GM21423 (cell line): ENCODE measurements at regions not wholly inside any gene's neighbourhood (a gene's known extent, or its start where the extent isn't known, plus 50 kb on each side); places are given as distances from the start of the nearest gene placed in this dataset.
A peak's percentile ranks its signal among the peaks of the same experiment; 100 is the strongest.

Experiments
- ATAC-seq: cut with Tn5 transposase; IDR thresholded peaks from one replicate; pipeline ENCODE4 v1.9.1; 2021; ENCODE audit warnings: mild to moderate bottlenecking, moderate library complexity; ENCODE audit not compliant: unreplicated experiment

DNA sequence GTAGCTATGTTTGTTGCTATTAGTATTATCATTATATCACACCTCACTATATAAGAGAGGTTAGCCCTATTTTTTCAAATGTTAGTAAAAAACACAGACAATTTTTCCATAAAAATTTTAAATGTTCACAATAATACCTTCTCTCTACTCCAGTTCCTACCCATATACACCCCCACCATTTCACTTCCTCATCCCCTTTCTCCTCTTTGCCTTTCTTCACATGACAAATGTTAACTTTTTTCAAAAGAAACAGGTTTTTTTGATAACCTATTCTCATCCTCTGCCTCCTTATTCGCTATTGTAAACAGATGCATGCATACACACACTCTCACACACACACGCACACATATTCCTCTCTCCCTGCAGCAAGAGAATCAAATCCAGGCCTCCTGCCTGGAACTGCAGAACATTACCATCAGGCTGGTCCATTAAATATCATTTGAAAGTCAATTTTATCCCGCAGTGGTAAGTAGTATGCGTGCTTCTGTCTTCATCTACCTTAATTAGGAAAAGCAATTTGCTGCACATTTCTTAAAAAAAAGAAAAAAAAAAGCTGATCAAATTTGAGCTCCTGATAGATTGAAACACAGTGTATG is 55.5 kb downstream of the MID1IP1 start:
- ATAC-seq, result no peak

DNA sequence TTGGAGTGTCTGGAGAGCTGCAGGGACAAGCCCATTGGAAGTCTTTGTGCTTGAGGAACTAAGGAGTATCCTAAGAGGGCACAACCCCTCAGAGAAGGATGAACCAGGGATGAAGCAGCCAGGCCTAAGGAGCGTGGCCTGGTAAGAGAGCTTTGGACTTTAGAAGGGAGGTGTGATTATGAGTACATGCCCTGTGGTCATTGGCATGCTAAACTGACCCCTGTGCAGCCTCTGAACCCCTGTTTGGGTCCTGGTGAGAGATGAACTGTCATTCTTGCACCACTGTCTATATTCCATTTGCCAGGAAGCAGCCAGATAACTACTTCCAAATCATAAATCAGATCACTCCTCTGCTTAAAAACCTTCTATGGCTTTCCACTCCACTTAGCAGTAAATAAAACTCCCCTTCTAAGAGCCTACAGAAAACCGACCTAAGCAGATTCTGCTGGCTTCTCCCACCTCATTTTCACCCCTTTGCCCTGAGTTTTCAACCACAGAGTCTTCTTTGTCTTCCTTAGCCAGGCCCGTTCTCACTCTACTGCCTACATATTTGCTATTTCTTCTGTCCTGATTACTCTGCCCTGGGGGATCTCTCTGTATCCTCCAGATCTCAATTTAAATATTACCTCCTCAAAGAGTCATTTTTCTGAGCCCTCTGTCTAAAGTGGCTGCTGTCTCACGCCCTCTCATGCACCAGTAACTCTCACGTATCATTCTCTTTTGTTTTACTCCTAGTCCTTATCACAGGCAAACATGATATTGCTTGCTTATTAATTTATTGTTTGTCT is 56.7 kb downstream of the MID1IP1 start:
- no peak for ATAC-seq

DNA sequence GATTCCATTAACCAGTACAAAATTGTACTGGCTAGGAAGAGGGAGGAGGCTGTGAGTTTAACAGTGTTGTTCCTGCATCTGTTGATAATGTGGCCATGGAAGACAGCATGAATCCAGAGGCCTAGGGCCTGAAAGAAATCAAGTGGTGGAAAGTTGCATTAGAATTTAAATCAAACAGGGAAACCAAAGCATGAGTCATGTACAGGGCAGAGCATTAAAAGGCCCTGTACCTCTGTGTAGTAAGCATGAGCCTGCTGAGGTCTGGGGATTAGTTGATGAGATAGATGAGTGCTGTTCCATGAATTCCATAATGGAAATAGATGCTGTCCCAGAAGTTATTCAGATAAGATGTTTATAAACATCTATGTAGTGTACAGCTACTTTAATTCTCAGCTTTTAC is 58.3 kb downstream of the MID1IP1 start:
- no peak for ATAC-seq

DNA sequence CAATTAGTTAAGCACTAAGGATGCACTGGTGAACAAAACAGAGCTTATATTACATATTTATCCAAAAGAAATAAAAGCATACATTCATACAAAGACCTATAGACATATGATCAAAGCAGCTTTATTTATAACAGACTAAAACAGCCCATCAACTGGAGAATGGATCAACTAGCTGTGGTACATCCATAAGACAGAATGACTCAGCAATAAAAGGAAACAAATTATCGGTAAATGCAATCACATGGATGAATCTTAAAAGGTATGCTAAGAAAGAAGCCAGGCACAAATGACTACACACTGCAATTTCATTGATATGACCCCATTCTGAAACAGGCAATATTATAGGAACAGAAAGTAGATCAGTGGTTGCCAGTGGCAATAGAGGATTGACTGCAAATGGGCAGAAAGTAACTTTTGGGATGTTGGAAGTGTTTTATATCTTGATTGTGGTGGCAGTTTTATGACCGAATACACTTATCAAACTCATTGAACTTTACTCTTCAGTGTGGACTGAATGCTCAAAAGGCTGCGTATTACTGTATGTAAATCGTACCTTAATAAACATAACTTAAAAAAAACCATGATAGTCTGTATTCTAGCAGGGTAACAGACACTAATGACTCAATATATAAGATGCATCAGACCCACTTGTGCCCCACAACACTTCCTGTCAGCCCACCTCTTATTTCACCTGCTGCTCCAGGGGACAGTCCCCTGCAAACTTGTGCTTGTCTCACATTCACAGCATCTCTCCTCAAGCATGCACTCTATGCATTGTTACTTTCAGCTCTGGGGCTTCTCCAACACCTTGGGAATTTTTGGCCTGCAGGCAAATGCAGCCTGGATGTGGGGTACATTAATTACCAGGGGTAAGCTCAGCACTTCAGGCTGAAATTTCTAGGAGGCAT is 59.1 kb downstream of the MID1IP1 start:
- no peak for ATAC-seq

DNA sequence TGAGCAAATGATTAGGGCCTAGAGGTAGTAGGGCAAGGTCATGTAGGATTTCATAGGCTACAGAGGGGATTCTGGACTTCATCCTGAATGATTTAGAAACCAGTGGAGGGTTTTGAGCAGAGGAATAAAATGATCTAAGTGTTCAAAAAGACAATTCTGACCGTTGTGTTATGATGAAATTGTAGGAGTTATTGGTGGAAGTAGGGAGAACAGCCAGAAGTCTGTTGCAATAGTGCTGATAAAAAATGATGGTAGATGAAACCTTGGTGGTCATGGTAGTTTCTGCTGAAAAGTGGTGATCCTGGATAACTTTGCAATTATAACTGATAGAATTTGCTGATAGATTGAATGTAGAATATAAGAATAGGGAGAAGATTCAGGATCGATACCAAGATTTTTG is 60.2 kb downstream of the MID1IP1 start:
- ATAC-seq, result no peak

DNA sequence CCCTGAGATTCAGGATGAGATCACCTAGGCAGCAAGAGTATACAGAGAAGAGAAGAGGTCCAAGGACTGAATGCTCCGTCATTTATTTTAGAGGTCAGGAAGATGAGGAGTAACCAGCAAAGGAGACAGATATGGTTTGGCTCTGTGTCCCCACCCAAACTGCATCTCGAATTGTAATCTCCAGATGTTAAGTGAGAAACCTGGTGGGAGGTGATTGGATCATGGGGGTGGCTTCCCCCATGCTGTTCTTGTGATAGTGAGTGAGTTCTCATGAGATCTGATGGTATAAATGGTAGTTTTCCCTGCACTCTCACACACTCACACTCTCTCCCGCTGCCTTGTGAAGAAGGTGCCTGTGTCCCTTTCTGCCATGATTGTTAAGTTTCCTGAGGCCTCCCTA is 60.8 kb downstream of the MID1IP1 start:
- ATAC-seq, result no peak

DNA sequence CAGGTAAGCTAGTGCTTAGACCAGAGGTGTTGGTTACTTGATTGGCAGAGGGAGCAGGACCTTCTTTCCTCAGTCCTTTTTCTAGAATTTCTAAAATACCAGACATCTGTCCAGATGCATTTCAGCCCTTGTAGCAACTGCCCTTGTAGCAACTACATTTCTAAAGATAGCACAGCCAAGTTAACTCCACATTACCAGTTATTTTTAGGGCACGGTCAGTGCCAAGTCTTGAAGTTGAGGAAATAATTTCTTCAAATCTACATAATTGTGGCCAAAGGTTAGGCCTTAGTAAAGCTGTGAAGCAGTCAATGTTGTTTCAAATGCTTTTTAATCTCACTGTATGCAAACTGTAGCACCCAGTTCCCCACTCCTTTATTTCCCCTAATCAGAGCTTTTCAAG is 62.9 kb downstream of the MID1IP1 start:
- no peak for ATAC-seq

DNA sequence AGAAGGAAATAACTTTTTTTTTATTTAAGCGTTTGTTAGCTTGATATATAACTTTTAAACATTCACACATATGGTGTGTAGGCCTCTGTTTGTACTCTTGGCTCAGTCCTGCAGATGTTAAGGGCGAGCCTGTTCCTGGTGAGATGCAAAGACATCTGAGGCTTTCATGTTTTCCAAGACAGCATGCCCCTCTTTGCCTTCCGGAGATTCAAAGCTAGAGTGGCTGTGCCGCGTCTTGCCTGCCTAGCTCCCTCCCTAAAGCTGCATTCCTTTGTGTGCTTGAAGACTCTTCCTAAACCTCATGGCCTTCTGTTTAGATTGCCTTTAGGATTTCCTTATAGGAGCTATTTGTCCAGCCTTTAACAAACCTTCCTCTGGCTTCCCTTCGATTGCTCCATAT is 67.1 kb downstream of the MID1IP1 start:
- no peak for ATAC-seq

DNA sequence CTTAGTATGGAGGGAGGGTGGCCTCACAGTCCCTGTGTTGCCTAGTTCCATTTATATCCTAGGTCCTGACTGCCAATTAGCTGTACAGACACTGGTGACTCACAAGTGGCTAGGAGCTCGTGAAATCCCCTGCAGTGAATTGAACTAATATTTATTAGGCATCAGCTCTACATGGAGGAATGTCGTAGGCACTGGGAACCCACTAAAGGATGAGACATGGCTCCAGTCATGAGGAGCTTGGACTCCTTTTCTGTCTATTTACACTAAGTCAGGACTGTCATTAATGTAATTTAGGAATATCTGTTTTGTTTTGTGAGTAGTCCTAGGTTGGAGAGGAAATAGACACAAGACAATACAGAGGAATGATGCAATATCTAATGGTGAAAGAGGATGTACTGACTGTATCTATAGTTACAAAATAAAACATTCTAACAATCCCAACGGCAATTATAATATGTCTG is 67.7 kb downstream of the MID1IP1 start:
- ATAC-seq, result no peak

DNA sequence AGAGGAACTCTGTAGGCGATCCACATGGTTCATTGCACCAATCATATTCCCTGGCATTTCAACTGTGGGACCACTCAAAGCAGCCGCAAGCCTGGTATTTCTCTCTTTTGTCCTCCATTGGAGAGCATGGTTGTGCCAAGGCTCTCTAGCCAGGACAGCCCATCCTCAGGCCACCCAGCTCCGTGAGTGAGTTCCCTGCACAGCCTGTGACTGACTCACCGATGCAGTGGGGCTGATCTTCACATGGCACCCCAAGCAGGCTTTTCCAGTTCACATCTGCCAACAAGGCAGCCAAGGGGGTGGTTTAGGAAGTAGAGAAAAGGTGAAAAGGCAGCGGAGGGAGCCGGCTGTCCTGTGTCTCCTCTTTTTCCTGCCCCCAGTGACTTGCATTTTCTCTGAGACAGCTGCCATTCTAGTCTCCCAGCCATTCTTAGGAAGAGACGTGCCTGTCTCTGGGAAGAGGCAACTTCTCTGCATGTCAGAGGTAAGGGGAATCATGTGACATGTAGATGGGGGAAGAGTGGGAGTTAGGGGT is 69.2 kb downstream of the MID1IP1 start:
- ATAC-seq, result no peak

DNA sequence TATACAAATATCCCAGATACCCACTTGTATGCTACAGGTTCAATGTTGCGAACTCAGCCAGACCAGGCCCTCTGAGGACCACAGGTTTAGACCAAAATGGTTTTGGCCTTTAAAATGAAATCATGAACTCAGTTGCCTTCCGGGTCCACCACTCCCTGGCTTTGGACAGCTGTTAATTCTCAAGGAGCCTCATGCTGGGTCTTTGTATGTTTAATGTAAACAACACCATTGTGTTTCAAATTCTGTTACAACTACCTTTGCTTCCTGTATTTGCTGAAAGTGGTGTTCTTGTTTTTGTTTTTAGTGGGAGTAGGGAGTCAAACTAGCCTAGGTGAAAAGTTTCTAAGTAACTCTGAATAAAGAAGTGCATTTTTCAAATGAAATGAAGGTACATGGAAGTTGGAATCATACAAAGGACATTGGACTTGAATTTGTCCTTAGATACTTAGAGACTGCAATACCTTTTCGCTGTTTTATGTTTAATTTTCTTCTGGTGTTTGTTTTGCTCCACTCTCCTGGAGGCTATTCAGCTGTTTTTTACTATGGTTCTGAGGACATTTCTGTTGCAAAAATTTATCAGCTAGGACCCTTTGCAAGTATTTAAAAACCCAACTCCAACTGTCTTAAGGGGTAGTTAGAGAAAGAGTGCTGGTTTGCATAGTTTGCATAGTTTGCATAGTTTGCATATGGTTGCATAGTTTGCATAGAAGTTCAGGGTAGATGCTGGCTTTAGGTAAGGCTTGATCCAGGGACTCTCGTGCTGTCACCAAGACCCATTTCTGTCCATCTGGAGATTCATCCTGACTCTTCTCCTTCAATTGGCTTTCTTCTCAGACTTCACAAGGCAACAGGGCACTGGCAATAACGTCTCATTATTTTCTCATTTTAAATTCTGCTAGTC is 70.1 kb downstream of the MID1IP1 start:
- no peak for ATAC-seq

DNA sequence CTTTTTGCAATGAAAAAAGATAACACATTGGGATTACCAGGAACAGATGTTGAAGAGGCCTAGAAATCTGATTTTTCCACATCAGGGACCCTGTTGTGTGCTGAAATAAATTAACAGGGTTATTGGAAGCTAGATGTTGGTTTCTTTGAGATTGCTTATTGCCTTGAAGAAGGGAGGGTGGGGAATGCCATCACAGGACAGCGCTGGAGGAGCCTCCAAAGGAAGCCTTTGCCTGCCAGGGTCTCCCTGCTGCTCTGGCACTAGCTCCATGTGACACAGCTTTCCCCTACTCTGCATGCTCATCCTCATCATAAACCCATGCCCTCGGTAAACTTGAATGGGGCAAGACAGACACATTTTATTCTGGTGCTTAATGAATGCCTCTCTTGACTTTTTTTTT is 76.1 kb downstream of the MID1IP1 start:
- ATAC-seq, result no peak

DNA sequence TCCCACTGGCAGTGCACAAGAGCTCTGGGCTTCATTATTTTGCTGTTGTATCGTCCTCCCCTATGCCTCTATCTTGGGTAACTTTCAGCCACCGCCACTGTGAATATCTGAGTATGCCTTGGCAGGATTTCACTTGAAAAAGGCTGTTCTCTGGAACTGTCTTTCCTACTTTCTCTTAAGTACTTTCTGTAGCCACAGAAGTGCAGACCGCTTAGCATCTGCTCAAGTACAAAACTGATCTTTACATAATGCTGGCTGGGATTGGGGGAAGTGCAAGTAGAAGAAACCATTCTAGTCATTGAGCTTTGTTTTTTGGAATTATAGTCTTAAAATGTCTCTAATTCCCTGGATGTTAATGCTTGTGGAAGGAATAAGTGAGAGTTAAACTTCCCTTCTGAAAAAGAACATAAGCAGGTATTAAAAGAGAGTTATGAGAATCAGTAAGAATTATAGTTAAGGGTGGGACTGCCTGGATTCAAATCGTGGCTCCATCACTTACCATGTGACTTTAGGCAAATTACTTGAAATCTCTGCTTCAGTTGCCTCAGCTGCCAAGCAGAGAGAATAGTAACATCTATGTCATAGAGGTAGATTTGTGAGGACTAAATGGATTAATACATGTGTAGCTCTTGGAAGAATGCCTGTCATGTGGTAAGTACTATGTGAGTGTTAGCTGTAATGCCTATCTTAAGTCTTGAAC is 77.5 kb downstream of the MID1IP1 start:
- no peak for ATAC-seq

DNA sequence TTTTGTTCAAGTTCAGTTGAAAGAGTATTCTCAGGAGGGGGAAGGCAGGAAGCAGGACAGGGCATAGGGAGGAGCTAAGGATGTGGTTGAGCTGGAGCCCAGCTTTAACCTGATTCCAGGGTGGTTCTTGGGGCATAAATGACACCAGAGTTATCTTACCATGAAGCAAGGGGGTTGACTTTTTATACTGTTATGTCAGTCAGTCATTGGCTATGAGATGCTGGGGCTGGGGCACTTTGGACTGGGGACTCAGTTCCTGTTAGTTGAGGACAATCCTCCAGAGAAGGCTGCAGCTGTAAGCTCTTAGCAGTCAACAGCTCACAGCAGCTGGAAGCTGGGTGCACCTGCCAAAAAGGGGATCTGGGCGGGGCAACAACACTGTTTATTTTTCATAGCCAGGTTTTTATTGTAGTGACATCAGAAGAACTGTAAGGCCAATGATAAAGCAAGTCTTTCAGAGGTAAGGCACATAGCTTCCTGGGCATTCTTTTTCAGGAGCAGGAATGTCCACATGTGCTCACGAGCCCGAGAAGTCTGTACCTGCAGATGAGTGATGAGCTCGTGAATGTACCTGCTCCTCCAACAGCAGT is 78.5 kb downstream of the MID1IP1 start:
- peak; percentile 59 for ATAC-seq

DNA sequence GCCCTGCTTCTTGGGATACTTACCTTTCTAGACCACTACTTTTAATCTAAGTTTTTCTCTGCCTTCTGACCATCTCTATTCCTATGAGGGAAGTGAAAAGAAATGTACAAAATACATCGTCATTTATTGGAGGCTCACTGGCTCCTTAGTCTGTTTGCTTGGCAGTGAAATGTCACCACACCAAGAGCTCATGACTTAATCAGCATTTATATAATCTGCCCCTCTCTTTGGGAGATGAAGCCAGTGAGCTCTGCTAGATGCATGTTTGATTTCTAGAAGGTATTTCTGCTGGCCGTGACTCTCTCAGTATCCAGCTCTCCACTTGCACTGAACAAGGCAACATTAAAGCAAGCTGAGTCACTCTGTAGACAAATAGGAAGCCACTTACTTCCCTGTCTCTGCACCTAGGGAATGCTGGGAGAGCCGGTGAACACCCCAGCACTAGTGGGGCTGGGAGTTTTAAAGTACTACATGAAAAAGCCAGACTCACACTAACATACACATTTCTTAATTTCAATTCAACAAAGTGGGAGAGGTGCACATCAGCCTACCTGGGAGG is 79.1 kb downstream of the MID1IP1 start:
- no peak for ATAC-seq

DNA sequence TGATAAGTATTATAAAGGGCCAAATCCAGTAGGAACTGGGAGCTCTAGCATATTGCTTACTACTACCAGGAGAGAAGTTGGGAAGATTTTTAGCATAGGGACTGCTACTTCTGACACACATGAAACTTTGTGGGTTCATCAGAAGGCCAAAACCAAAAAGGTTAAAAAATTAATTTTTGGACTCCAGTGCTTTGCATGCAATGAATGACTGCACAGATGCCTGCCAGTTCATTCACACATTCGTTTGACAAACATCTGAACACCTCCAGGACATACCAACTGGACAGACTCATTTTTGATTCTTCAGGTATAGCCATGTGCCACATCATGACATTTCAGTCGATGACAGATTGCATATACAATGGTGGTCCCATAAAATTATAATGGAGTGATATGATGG is 79.8 kb downstream of the MID1IP1 start:
- peak; percentile 33 for ATAC-seq

DNA sequence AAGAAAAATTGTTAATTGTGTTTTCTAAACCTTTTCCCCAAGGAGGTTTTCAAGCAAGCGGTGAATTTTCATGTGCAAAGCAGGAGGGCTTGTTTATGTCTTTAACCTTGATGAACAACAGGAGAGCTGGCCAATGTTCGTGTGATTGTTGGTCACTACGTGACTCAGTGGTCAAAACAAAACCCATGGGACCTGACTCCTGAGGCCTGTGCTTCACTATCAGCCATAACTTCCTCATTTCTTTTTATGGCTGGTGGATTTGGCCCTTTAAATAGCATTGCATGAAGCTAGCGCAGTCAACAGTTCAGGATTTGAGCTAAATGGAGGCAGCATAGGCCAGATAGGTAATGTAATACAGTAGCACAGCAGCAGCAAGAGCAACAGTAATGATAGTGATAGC is 80.5 kb downstream of the MID1IP1 start:
- peak; percentile 41 for ATAC-seq

DNA sequence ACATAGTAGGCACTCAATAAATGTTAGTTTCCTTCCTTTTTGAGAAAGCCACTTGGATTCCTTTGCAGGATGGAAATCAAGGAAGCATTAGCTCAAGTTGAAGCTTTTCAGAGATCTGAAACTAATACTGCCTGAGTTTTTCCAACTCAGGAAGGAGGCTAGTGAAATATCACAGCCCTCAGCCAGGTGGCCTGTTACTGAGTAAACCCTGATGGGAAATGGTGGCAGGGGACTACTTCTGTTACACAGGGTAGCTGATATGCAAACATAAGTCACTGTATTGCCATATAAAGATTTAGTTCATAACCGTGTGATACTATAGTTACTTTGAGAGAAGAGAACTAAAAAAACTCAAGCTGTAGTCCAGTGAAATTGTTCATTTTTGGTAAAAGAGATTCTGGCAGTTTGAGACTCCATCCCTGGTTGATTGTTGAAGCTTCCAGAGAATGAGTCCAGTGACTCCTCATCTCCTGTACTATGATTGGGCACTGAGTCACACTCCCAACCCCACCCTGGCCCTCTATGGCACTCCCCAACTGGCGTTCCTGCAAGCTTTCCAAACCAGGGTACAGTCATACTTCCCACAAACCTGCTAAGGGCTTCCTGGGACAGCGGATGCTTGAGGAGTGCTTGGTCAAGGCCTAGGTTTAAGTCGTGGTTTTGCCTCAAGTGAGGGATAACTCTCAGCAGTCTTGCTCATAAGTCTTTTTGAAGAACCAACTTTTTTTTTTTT is 81.8 kb downstream of the MID1IP1 start:
- ATAC-seq, result no peak
